ENCODE measurements at regions not wholly inside any gene's neighbourhood (a gene's known extent, or its start where the extent isn't known, plus 50 kb on each side); places are given as distances from the start of the nearest gene placed in this dataset.

GRCh38 chr12:65528127-65528526, 249.6 kb downstream of the MSRB3 start:
- no peak for TF ChIP-seq CTCF (conservative IDR thresholded peaks at IDR 0.05)
- TF ChIP-seq ZFX (IDR thresholded peaks at IDR 0.05): no peak
- H3K27ac ChIP-seq: no peak overlapping the region

GRCh38 chr12:65529106-65529505, 250.6 kb downstream of the MSRB3 start:
- H3K27ac ChIP-seq: no peak overlapping the region
- no peak for TF ChIP-seq CTCF (conservative IDR thresholded peaks at IDR 0.05)
- no peak for TF ChIP-seq ZFX (IDR thresholded peaks at IDR 0.05)

GRCh38 chr12:65529771-65530435, 251.4 kb downstream of the MSRB3 start:
- H3K27ac ChIP-seq: no peak overlapping the region
- TF ChIP-seq ZFX (IDR thresholded peaks at IDR 0.05) (no peak), CTCF (conservative IDR thresholded peaks at IDR 0.05) (no peak)

- no peak overlapping the region for H3K27ac ChIP-seq
These were observed 253.7 kb downstream of the MSRB3 start for GRCh38 chr12:65532162-65532561.

GRCh38 chr12:65532764-65533163, 254.3 kb downstream of the MSRB3 start:
- no peak for TF ChIP-seq CTCF (conservative IDR thresholded peaks at IDR 0.05)
- no peak for TF ChIP-seq ZFX (IDR thresholded peaks at IDR 0.05)
- no peak overlapping the region for H3K27ac ChIP-seq

More at GRCh38 chr12:65532162-65532561, 253.7 kb downstream of the MSRB3 start:
- no peak for TF ChIP-seq ZFX (IDR thresholded peaks at IDR 0.05)
- no peak for TF ChIP-seq CTCF (conservative IDR thresholded peaks at IDR 0.05)

GRCh38 chr12:65533177-65533883, 254.8 kb downstream of the MSRB3 start:
- H3K27ac ChIP-seq: no peak overlapping the region
- TF ChIP-seq ZFX (IDR thresholded peaks at IDR 0.05) (no peak), CTCF (conservative IDR thresholded peaks at IDR 0.05) (no peak)

GRCh38 chr12:65534238-65534841, 255.9 kb downstream of the MSRB3 start:
- no peak overlapping the region for H3K27ac ChIP-seq
- TF ChIP-seq CTCF (conservative IDR thresholded peaks at IDR 0.05): no peak
- no peak for TF ChIP-seq ZFX (IDR thresholded peaks at IDR 0.05)

Data from C4-2B (cell line).